ES-I3 (cell line): ENCODE measurements at regions not wholly inside any gene's neighbourhood (a gene's known extent, or its start where the extent isn't known, plus 50 kb on each side); places are given as distances from the start of the nearest gene placed in this dataset.

Experiments used
- H3K36me3 ChIP-seq: 2 replicates; pipeline ENCODE4 v1.6.1; 2013; ENCODE audit warnings: mild to moderate bottlenecking, low read length, control low read depth, moderate library complexity; ENCODE audit not compliant: insufficient read depth
- H3K4me1 ChIP-seq: 2 replicates; pipeline ENCODE4 v1.6.1; 2013; ENCODE audit warnings: mild to moderate bottlenecking, control low read depth, low read length; ENCODE audit not compliant: insufficient read depth
- H3K9ac ChIP-seq: 2 replicates; pipeline ENCODE4 v1.6.1; 2013; ENCODE audit warnings: low read depth, mild to moderate bottlenecking, low read length, moderate library complexity
- H3K9me3 ChIP-seq: 2 replicates; pipeline ENCODE4 v1.6.1; 2013; ENCODE audit warnings: mild to moderate bottlenecking, low read length, moderate library complexity; ENCODE audit not compliant: control insufficient read depth, insufficient read depth

GRCh38 chr4:120348521-120348920, 281.9 kb upstream of the MAD2L1 start:
- no peaks in the 10 kb centered on the region for H3K36me3 ChIP-seq
- no peak overlapping the region for H3K9ac ChIP-seq
- no peaks in the 10 kb centered on the region for H3K4me1 ChIP-seq
- no peaks in the 10 kb centered on the region for H3K9me3 ChIP-seq

- Histone ChIP-seq H3K9ac (no peak overlapping the region), H3K36me3 (no peaks in the 10 kb centered on the region), H3K9me3 (no peaks in the 10 kb centered on the region), H3K4me1 (peaks cover 4% of the 10 kb centered on the region; the same call in 1 of the 2 replicates)
Measured at GRCh38 chr4:120331486-120332370, 265.1 kb upstream of the MAD2L1 start.

GRCh38 chr4:120329386-120329785, 262.7 kb upstream of the MAD2L1 start:
- Histone ChIP-seq H3K36me3 (no peaks in the 10 kb centered on the region), H3K9ac (no peak overlapping the region), H3K4me1 (peaks cover 4% of the 10 kb centered on the region; the same call in 1 of the 2 replicates), H3K9me3 (no peaks in the 10 kb centered on the region)

- Histone ChIP-seq H3K4me1 (peaks cover 4% of the 10 kb centered on the region; the same call in 1 of the 2 replicates), H3K9me3 (no peaks in the 10 kb centered on the region), H3K36me3 (no peaks in the 10 kb centered on the region), H3K9ac (no peak overlapping the region)
Measured at GRCh38 chr4:120327276-120327675, 260.6 kb upstream of the MAD2L1 start.

GRCh38 chr4:120319046-120319767, 252.6 kb upstream of the MAD2L1 start:
- H3K4me1 ChIP-seq, result no peaks in the 10 kb centered on the region
- H3K9ac ChIP-seq, result no peak overlapping the region
- H3K36me3 ChIP-seq, result no peaks in the 10 kb centered on the region
- H3K9me3 ChIP-seq, result no peaks in the 10 kb centered on the region

- H3K4me1 ChIP-seq, result no peaks in the 10 kb centered on the region
- H3K9me3 ChIP-seq, result no peaks in the 10 kb centered on the region
- H3K36me3 ChIP-seq, result no peaks in the 10 kb centered on the region
- H3K9ac ChIP-seq, result no peak overlapping the region
Measured at GRCh38 chr4:120318196-120318846, 251.7 kb upstream of the MAD2L1 start.

- Histone ChIP-seq H3K4me1 (no peaks in the 10 kb centered on the region), H3K36me3 (no peaks in the 10 kb centered on the region), H3K9ac (no peak overlapping the region), H3K9me3 (no peaks in the 10 kb centered on the region)
Measured at GRCh38 chr4:120317713-120318112, 251.1 kb upstream of the MAD2L1 start.

GRCh38 chr4:120316416-120316815, 249.8 kb upstream of the MAD2L1 start:
- Histone ChIP-seq H3K36me3 (no peaks in the 10 kb centered on the region), H3K9me3 (no peaks in the 10 kb centered on the region), H3K4me1 (no peaks in the 10 kb centered on the region), H3K9ac (no peak overlapping the region)

GRCh38 chr4:120314969-120315368, 248.3 kb upstream of the MAD2L1 start:
- no peak overlapping the region for H3K9ac ChIP-seq
- no peaks in the 10 kb centered on the region for H3K4me1 ChIP-seq
- no peaks in the 10 kb centered on the region; the same call in 1 of the 2 replicates for H3K9me3 ChIP-seq
- H3K36me3 ChIP-seq, result no peaks in the 10 kb centered on the region

- Histone ChIP-seq H3K9me3 (no peaks in the 10 kb centered on the region; the same call in 1 of the 2 replicates), H3K36me3 (no peaks in the 10 kb centered on the region), H3K4me1 (no peaks in the 10 kb centered on the region), H3K9ac (no peak overlapping the region)
Measured at GRCh38 chr4:120304801-120305200, 238.2 kb upstream of the MAD2L1 start.

- H3K9ac ChIP-seq, result no peak overlapping the region
- no peaks in the 10 kb centered on the region for H3K9me3 ChIP-seq
- no peaks in the 10 kb centered on the region for H3K36me3 ChIP-seq
- H3K4me1 ChIP-seq, result no peaks in the 10 kb centered on the region
Measured at GRCh38 chr4:120299631-120300030, 233.0 kb upstream of the MAD2L1 start.

- H3K4me1 ChIP-seq, result no peaks in the 10 kb centered on the region
- H3K9ac ChIP-seq, result no peak overlapping the region
- no peaks in the 10 kb centered on the region for H3K36me3 ChIP-seq
- no peaks in the 10 kb centered on the region for H3K9me3 ChIP-seq
Measured at GRCh38 chr4:120293341-120293740, 226.7 kb upstream of the MAD2L1 start.

- Histone ChIP-seq H3K9ac (no peak overlapping the region), H3K9me3 (no peaks in the 10 kb centered on the region), H3K36me3 (no peaks in the 10 kb centered on the region), H3K4me1 (no peaks in the 10 kb centered on the region)
Measured at GRCh38 chr4:120291541-120291940, 224.9 kb upstream of the MAD2L1 start.

- H3K4me1 ChIP-seq, result no peaks in the 10 kb centered on the region
- no peak overlapping the region for H3K9ac ChIP-seq
- no peaks in the 10 kb centered on the region for H3K36me3 ChIP-seq
- no peaks in the 10 kb centered on the region for H3K9me3 ChIP-seq
Measured at GRCh38 chr4:120290553-120290952, 223.9 kb upstream of the MAD2L1 start.
